ENCODE measurements at regions not wholly inside any gene's neighbourhood (a gene's known extent, or its start where the extent isn't known, plus 50 kb on each side); places are given as distances from the start of the nearest gene placed in this dataset.

DNA sequence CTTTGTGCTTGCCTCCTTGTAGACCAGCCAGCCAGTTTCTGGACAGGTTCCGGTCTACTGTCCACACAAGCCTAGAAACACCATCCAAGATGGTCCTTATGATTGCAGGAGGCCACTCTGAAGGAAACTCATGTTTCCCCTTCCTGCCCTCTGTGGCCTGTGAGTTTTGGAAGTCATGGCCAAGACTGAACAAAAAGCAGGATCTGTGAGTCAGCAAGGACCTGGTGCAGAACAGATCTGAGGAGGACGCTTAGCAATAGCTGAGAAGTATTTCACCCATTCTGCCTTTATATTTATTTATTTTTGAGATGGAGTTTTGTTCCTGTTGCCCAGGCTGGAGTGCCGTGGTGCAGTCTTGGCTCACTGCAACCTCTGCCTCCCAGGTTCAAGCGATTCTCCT lies 134.6 kb upstream of the EEF1E1 start:
- TF ChIP-seq, protein P1, sequence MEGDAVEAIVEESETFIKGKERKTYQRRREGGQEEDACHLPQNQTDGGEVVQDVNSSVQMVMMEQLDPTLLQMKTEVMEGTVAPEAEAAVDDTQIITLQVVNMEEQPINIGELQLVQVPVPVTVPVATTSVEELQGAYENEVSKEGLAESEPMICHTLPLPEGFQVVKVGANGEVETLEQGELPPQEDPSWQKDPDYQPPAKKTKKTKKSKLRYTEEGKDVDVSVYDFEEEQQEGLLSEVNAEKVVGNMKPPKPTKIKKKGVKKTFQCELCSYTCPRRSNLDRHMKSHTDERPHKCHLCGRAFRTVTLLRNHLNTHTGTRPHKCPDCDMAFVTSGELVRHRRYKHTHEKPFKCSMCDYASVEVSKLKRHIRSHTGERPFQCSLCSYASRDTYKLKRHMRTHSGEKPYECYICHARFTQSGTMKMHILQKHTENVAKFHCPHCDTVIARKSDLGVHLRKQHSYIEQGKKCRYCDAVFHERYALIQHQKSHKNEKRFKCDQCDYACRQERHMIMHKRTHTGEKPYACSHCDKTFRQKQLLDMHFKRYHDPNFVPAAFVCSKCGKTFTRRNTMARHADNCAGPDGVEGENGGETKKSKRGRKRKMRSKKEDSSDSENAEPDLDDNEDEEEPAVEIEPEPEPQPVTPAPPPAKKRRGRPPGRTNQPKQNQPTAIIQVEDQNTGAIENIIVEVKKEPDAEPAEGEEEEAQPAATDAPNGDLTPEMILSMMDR (IDR thresholded peaks at IDR 0.05; ENCODE audit: insufficient read depth, low read length) = no peak
- no peak for TF ChIP-seq POLR2AphosphoS5 (IDR thresholded peaks at IDR 0.05; ENCODE audit: low read depth)

Data from HL-60 (cell line).